CD4-positive, alpha-beta T cell (primary cell): ENCODE measurements at regions not wholly inside any gene's neighbourhood (a gene's known extent, or its start where the extent isn't known, plus 50 kb on each side); places are given as distances from the start of the nearest gene placed in this dataset.

Experiments
- ATAC-seq: fragments of 200-7000 bp; cut with Tn5 transposase; one replicate; pipeline ENCODE4 v1.10.0; 2022; ENCODE audit warnings: mild to moderate bottlenecking; ENCODE audit not compliant: poor library complexity
- CTCF ChIA-PET: fragments of 350-600 bp; sonication (Branson Sonifier 250); formaldehyde crosslinking; loops from one replicate; lab custom pipeline; 2021; ENCODE audit warnings: antibody characterized with exemption, inconsistent platforms; lab: Charles Lee
- POLR2A ChIA-PET: fragments of 350-600 bp; sonication (Branson Sonifier 250); formaldehyde crosslinking; loops from one replicate; lab custom pipeline; 2021; ENCODE audit warnings: antibody characterized with exemption, inconsistent platforms; lab: Charles Lee
- DNase-seq, 14 experiments: peaks; one replicate each; pipeline ENCODE4 v3.0.0-alpha.2; 2013 to 2020; ENCODE audit warnings: mixed read lengths in 2 of 14
- H3K27ac ChIP-seq, 2 donors: one replicate each; pipeline versions ENCODE4 v1.5.1 to v1.7.0; 2013; ENCODE audit warnings: low read length in 2 of 2, low read depth in 1 of 2, mild to moderate bottlenecking in 1 of 2
- H3K27me3 ChIP-seq, 2 experiments: 1 replicate in 1 of 2; 2 replicates in 1 of 2; pipeline versions ENCODE4 v1.6.1 to v1.7.0; 2013; ENCODE audit warnings: low read length in 2 of 2, control low read depth in 1 of 2, mild to moderate bottlenecking in 1 of 2, moderate library complexity in 1 of 2; ENCODE audit not compliant: insufficient read depth in 2 of 2, control insufficient read depth in 1 of 2
- H3K36me3 ChIP-seq: one replicate; pipeline ENCODE4 v1.6.1; 2013; ENCODE audit warnings: low read length, control low read depth; ENCODE audit not compliant: insufficient read depth
- H3K4me1 ChIP-seq: one replicate; pipeline ENCODE4 v1.6.1; 2013; ENCODE audit warnings: low read length, control low read depth; ENCODE audit not compliant: insufficient read depth
- H3K4me3 ChIP-seq: one replicate; pipeline ENCODE4 v1.5.1; 2013; ENCODE audit warnings: mild to moderate bottlenecking, low read length, moderate library complexity
- H3K9me3 ChIP-seq, 2 experiments: 1 replicate in 1 of 2; 2 replicates in 1 of 2; pipeline versions ENCODE4 v1.6.1 to v1.7.0; 2013; ENCODE audit warnings: low read length in 2 of 2, mild to moderate bottlenecking in 2 of 2, control low read depth in 1 of 2, moderate library complexity in 1 of 2; ENCODE audit not compliant: control insufficient read depth in 1 of 2, insufficient read depth in 1 of 2
- H3K27ac Mint-ChIP-seq: one replicate; pipeline ENCODE4 v1.8.0; 2020; ENCODE audit warnings: mixed read lengths
- H3K27me3 Mint-ChIP-seq: one replicate; pipeline ENCODE4 v1.8.0; 2021; ENCODE audit warnings: mixed read lengths
- H3K36me3 Mint-ChIP-seq: one replicate; pipeline ENCODE4 v1.8.0; 2021; ENCODE audit warnings: low read depth, mixed read lengths
- H3K4me1 Mint-ChIP-seq: one replicate; pipeline ENCODE4 v1.8.0; 2021; ENCODE audit warnings: low read depth, mixed read lengths
- H3K4me3 Mint-ChIP-seq: one replicate; pipeline ENCODE4 v1.8.0; 2020; ENCODE audit warnings: mild to moderate bottlenecking, mixed read lengths
- H3K9me3 Mint-ChIP-seq: one replicate; pipeline ENCODE4 v1.8.0; 2020; ENCODE audit warnings: mixed read lengths
- CTCF ChIP-seq: fragments of 200-600 bp; IDR thresholded peaks from one replicate; pipeline ENCODE4 v1.8.0; 2022; ENCODE audit warnings: antibody characterized with exemption, mild to moderate bottlenecking
- intact Hi-C, 2 experiments: fragments of 100-400 bp; cut with DNase I in 1 of 2; cut with micrococcal nuclease in 1 of 2; formaldehyde crosslinking; loops; one replicate each; pipeline versions ENCODE4 v1.15.1 to v1.9.0; 2023 to 2025; cut with DNase I, micrococcal nuclease

GRCh38 chr15:25624504-25625177 is 185.8 kb upstream of the UBE3A start:
- no peaks in the 10 kb centered on the region for H3K36me3 ChIP-seq
- Mint-ChIP-seq H3K4me3 (no peak overlapping the region), H3K27me3 (peaks cover 4% of the 10 kb centered on the region), H3K9me3 (peaks cover 9% of the 10 kb centered on the region), H3K27ac (no peak overlapping the region), H3K36me3 (no peaks in the 10 kb centered on the region), H3K4me1 (no peaks in the 10 kb centered on the region)
- no peak for ATAC-seq
- TF ChIP-seq CTCF: no peak
- H3K4me3 ChIP-seq: no peak overlapping the region
- no peaks in the 10 kb centered on the region for H3K27me3 ChIP-seq
- no peak overlapping the region for H3K27ac ChIP-seq
- ChIA-PET POLR2A (no interaction called here), CTCF (no interaction called here)
- intact Hi-C loops: no loop called here
- no peak for DNase-seq
- H3K4me1 ChIP-seq: no peaks in the 10 kb centered on the region
- H3K9me3 ChIP-seq: peaks cover 0 to 6% of the 10 kb centered on the region in 2 experiments

GRCh38 chr15:25623708-25624107 is 184.9 kb upstream of the UBE3A start:
- DNase-seq (no peak), ATAC-seq (no peak)
- Histone ChIP-seq H3K4me3 (no peak overlapping the region), H3K36me3 (no peaks in the 10 kb centered on the region), H3K27ac (no peak overlapping the region), H3K9me3 (peaks cover 0 to 6% of the 10 kb centered on the region in 2 experiments), H3K4me1 (no peaks in the 10 kb centered on the region), H3K27me3 (no peaks in the 10 kb centered on the region)
- H3K4me1 Mint-ChIP-seq: no peaks in the 10 kb centered on the region
- ChIA-PET POLR2A (no interaction called here), CTCF (no interaction called here)
- H3K4me3 Mint-ChIP-seq: no peak overlapping the region
- H3K27ac Mint-ChIP-seq: no peak overlapping the region
- no peak for TF ChIP-seq CTCF
- peaks cover 6% of the 10 kb centered on the region for H3K9me3 Mint-ChIP-seq
- intact Hi-C loops: no loop called here
- peaks cover 5% of the 10 kb centered on the region for H3K27me3 Mint-ChIP-seq
- H3K36me3 Mint-ChIP-seq: no peaks in the 10 kb centered on the region

GRCh38 chr15:25620466-25620865 is 181.6 kb upstream of the UBE3A start:
- Histone ChIP-seq H3K9me3 (peaks cover 0 to 9% of the 10 kb centered on the region in 2 experiments), H3K4me1 (no peaks in the 10 kb centered on the region), H3K27me3 (no peaks in the 10 kb centered on the region), H3K27ac (no peak overlapping the region), H3K4me3 (no peak overlapping the region), H3K36me3 (no peaks in the 10 kb centered on the region)
- no peak for TF ChIP-seq CTCF
- Mint-ChIP-seq H3K4me1 (no peaks in the 10 kb centered on the region), H3K27me3 (peaks cover 4% of the 10 kb centered on the region), H3K4me3 (no peak overlapping the region), H3K27ac (no peak overlapping the region), H3K9me3 (peaks cover 7% of the 10 kb centered on the region), H3K36me3 (no peaks in the 10 kb centered on the region)
- no peak for ATAC-seq
- ChIA-PET POLR2A (no interaction called here), CTCF (no interaction called here)
- intact Hi-C loops: no loop called here
- no peak for DNase-seq
